ENCODE measurements at regions not wholly inside any gene's neighbourhood (a gene's known extent, or its start where the extent isn't known, plus 50 kb on each side); places are given as distances from the start of the nearest gene placed in this dataset.

DNA sequence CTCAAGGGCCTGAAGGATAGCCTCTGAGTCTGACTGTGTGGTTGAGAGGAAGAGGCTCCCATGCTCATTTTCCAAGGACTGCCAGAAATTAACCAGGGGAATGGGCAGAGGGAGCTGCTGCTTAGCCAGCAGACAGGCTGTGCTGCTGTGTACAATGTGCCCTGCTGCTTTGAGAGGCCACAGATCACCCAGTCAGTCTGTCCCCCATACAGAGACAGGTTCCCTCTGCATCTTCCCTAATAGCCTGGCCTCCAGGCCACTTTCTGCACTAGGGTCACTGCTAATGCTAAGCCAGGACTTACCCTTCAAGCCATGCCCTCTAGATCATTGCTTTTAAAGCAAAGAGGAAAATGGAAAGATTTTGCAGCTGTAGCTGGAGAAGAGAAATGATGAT lies 341.1 kb downstream of the CYRIA start:
- Histone ChIP-seq H3K4me1 (ENCODE audit: control insufficient read depth, low read depth, low read length) (peaks cover 14% of the 10 kb centered on the region), H3K27me3 (ENCODE audit: control insufficient read depth, insufficient read depth, low read length) (peaks cover 5% of the 10 kb centered on the region), H3K36me3 (ENCODE audit: control insufficient read depth, low read depth, low read length) (no peaks in the 10 kb centered on the region), H3K9me3 (ENCODE audit: control insufficient read depth, low read depth, low read length) (no peaks in the 10 kb centered on the region), H3K9ac (ENCODE audit: low read length) (no peak overlapping the region), H3K27ac (ENCODE audit: low read length) (no peak overlapping the region), H3K4me3 (ENCODE audit: low read length) (no peak overlapping the region)

DNA sequence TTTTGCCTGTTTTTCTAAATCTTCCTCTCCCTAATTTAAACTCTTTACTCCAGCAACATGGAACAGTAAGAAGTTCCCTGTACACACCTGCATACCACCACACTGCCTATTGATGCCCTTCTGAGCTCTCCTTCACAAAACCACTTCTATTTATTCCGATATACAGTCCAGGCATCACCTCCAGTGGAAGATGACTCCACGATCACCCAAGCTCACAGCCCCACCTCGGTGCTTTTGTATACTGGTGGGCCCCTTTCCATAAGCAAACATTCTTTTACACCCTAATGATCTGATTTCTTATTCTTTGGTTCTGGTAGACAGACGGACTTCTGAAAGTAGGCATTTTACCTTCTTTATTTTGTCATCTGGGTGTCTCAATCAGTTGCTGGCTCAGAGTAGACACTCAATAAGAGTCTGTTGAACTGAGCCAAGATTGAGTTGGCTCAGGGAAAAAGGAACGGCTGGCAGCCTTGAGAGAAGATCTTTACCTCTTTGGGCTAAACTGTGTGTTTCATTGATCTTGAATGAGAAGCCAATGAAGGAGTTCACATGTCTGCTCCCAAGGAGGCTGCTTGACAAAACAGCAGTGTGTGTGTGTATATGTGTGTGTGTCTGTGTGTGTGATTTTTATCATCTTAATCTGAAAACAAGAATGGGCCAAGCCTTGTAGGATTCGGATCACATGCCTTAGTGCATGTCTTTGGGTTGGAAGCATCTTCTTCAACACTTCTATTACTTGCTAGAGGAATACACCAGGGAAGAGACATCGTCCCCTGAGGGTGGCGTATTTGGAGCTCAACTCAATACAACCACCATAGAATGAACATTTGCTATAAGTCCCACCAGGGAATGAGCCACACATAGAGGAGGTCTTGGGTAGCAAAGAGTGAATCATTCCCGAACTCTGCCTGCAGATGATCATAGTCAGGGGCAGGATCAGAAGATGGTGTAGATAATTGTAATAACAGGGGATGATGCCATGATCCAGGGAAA lies 341.8 kb downstream of the CYRIA start:
- H3K9ac ChIP-seq (ENCODE audit: low read length): no peak overlapping the region
- H3K9me3 ChIP-seq (ENCODE audit: control insufficient read depth, low read depth, low read length): no peaks in the 10 kb centered on the region
- no peak overlapping the region for H3K27ac ChIP-seq (ENCODE audit: low read length)
- peaks cover 9% of the 10 kb centered on the region for H3K4me1 ChIP-seq (ENCODE audit: control insufficient read depth, low read depth, low read length)
- peaks cover 1% of the 10 kb centered on the region for H3K27me3 ChIP-seq (ENCODE audit: control insufficient read depth, insufficient read depth, low read length)
- no peak overlapping the region for H3K4me3 ChIP-seq (ENCODE audit: low read length)
- H3K36me3 ChIP-seq (ENCODE audit: control insufficient read depth, low read depth, low read length): no peaks in the 10 kb centered on the region

DNA sequence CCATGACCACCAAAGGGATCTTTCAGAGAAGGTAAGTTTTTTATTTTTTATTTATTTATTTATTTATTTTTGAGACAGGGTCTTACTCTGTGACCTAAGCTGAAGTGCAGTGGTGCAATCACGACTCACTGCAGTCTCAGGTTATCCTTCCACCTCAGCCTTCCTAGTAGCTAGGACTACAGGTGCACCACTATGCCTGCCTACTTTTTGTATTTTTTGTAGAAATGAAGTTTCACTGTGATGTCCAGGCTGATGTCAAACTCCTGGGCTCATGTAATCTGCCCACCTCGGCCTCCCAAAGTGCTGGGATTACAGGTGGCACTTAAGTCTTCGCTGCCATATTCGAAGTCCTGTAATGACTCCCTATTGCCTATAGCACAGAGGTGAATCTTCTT lies 342.5 kb downstream of the CYRIA start:
- Histone ChIP-seq H3K27me3 (ENCODE audit: control insufficient read depth, insufficient read depth, low read length) (no peaks in the 10 kb centered on the region), H3K27ac (ENCODE audit: low read length) (no peak overlapping the region), H3K4me3 (ENCODE audit: low read length) (no peak overlapping the region), H3K9ac (ENCODE audit: low read length) (no peak overlapping the region), H3K4me1 (ENCODE audit: control insufficient read depth, low read depth, low read length) (peaks cover 17% of the 10 kb centered on the region), H3K36me3 (ENCODE audit: control insufficient read depth, low read depth, low read length) (no peaks in the 10 kb centered on the region), H3K9me3 (ENCODE audit: control insufficient read depth, low read depth, low read length) (no peaks in the 10 kb centered on the region)

DNA sequence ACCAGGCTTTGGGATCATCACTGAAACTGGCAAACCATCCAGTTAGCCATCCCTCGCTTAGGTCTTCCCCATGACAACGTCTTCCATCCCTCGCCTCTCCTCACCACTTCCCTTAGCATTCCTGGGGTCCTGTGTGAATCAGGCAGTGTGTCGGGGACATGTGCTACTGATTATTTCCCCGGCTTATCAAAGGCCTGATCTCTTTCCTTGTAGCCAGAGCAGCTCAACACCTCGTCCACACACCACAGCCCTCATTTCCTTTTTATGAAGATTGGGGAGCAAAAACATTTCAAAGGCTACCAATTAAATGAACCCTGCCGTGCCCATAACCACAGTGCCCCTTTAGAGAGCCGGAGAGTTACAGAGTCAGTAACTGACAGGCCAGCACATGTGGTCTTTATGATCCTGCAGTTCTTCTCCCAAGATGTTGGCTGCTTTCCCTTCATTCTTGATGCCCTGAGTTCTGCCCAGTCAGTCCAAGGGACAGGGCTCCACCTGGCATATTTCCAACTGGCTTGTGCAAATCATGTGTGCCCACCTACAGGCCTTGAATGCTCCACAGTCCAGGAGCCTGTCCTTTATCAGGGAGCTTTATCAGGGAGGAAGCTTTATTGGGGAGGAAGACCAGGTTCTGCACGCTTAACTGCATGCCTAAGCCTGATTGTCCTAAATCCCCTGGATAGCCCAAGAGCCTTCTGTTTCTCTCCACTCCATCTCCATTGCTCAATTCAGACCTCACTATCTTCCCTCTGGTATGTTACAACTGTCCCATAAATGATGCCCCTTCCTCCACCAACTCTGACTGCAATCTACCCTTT lies 343.1 kb downstream of the CYRIA start:
- Histone ChIP-seq H3K36me3 (ENCODE audit: control insufficient read depth, low read depth, low read length) (no peaks in the 10 kb centered on the region), H3K4me3 (ENCODE audit: low read length) (no peak overlapping the region), H3K27me3 (ENCODE audit: control insufficient read depth, insufficient read depth, low read length) (no peaks in the 10 kb centered on the region), H3K27ac (ENCODE audit: low read length) (no peak overlapping the region), H3K9me3 (ENCODE audit: control insufficient read depth, low read depth, low read length) (no peaks in the 10 kb centered on the region), H3K9ac (ENCODE audit: low read length) (no peak overlapping the region), H3K4me1 (ENCODE audit: control insufficient read depth, low read depth, low read length) (peaks cover 17% of the 10 kb centered on the region)

DNA sequence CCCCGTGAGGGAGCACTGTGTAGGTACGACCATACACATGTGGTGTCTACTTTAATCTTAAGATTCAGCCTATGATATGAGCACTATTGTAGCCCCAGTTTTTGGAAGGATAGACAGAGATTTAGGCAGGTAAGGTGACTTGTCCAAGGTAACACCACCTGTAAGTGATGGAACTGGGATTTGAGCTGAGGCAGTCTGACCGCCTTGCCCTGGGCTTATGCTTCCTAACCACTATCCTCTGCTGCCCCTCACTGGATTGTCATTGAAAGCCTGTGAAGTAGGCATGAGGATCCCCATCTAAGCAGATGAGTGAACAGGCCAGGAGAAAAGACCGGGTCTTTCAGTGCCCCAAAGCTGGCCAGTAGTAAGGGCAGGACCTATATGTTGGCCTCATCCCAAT lies 343.8 kb downstream of the CYRIA start:
- H3K27me3 ChIP-seq (ENCODE audit: control insufficient read depth, insufficient read depth, low read length): no peaks in the 10 kb centered on the region
- no peak overlapping the region for H3K9ac ChIP-seq (ENCODE audit: low read length)
- no peak overlapping the region for H3K27ac ChIP-seq (ENCODE audit: low read length)
- no peaks in the 10 kb centered on the region for H3K9me3 ChIP-seq (ENCODE audit: control insufficient read depth, low read depth, low read length)
- H3K36me3 ChIP-seq (ENCODE audit: control insufficient read depth, low read depth, low read length): no peaks in the 10 kb centered on the region
- H3K4me3 ChIP-seq (ENCODE audit: low read length): no peak overlapping the region
- peaks cover 11% of the 10 kb centered on the region for H3K4me1 ChIP-seq (ENCODE audit: control insufficient read depth, low read depth, low read length)

DNA sequence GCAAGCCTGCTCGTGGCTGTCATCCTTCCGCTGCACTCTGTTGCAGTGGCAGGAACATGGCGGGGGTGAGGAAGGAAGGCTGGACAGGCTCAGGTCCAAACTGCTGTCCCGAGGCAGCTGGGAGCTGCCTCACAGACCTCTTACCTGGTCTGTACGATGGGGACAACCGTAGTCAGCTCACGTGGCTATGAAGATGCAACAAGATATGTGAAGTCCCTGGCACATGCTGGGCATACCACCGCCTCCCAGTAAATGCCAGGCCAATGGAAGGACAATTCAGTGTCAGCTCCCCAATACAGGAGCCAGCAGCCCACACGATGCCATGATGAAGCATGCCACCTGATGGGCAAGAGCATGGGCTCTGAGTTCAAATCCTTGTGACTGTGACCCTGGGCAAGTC lies 344.4 kb downstream of the CYRIA start:
- Histone ChIP-seq H3K9me3 (ENCODE audit: control insufficient read depth, low read depth, low read length) (no peaks in the 10 kb centered on the region), H3K9ac (ENCODE audit: low read length) (no peak overlapping the region), H3K27ac (ENCODE audit: low read length) (no peak overlapping the region), H3K4me1 (ENCODE audit: control insufficient read depth, low read depth, low read length) (peaks cover 11% of the 10 kb centered on the region), H3K36me3 (ENCODE audit: control insufficient read depth, low read depth, low read length) (no peaks in the 10 kb centered on the region), H3K4me3 (ENCODE audit: low read length) (no peak overlapping the region), H3K27me3 (ENCODE audit: control insufficient read depth, insufficient read depth, low read length) (no peaks in the 10 kb centered on the region)

DNA sequence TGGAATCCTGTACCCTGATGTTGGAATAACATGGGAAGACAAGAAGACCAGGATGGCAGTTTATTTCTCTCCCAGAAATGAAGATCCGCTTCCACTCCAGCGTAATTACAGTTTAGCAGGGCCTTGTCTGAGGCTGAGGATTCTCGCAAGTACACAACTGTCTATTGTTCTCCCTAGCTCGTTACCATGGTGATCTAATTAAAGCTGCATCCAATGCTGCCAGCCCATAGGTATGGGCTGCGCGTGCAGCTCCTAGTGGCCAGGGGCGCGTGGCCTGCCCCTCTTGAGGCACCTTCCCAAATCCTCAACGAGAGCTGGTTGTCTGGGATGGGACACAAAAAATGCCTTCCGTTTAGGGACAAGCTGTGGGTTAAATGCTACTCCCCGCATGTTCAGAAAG lies 344.9 kb downstream of the CYRIA start:
- H3K4me1 ChIP-seq (ENCODE audit: control insufficient read depth, low read depth, low read length): peaks cover 11% of the 10 kb centered on the region
- H3K36me3 ChIP-seq (ENCODE audit: control insufficient read depth, low read depth, low read length): no peaks in the 10 kb centered on the region
- no peaks in the 10 kb centered on the region for H3K27me3 ChIP-seq (ENCODE audit: control insufficient read depth, insufficient read depth, low read length)
- no peak overlapping the region for H3K27ac ChIP-seq (ENCODE audit: low read length)
- H3K4me3 ChIP-seq (ENCODE audit: low read length): no peak overlapping the region
- H3K9me3 ChIP-seq (ENCODE audit: control insufficient read depth, low read depth, low read length): no peaks in the 10 kb centered on the region
- no peak overlapping the region for H3K9ac ChIP-seq (ENCODE audit: low read length)

DNA sequence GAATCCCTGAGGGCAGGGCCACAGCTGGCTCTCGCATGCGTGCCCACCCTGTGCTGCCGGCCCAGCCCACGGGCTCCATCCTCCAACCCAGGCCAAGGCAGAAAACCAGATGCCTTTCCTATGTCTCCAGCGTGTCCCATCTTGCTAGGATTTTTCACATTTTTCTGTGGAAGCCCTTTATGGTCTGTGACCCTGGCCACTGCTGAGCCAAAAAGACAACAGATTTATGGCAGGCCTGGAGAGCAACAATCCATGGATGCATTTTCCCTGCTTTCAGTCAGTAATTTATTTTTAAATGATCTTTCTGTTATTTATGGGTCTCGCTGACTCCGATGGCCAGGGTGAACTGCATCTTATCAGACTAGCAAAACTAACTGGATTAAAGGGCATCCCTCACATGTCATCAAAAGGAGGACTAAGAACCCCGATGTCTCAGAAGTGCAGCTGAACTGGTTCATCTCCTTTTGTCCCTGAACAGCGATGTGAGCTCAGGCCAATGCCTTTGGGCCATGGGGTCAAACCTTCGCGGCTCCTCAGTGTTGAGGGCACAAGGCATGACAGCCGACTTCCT lies 346.0 kb downstream of the CYRIA start:
- Histone ChIP-seq H3K27me3 (ENCODE audit: control insufficient read depth, insufficient read depth, low read length) (no peaks in the 10 kb centered on the region), H3K9ac (ENCODE audit: low read length) (no peak overlapping the region), H3K27ac (ENCODE audit: low read length) (no peak overlapping the region), H3K9me3 (ENCODE audit: control insufficient read depth, low read depth, low read length) (no peaks in the 10 kb centered on the region), H3K4me1 (ENCODE audit: control insufficient read depth, low read depth, low read length) (peaks cover 11% of the 10 kb centered on the region), H3K36me3 (ENCODE audit: control insufficient read depth, low read depth, low read length) (no peaks in the 10 kb centered on the region), H3K4me3 (ENCODE audit: low read length) (no peak overlapping the region)

DNA sequence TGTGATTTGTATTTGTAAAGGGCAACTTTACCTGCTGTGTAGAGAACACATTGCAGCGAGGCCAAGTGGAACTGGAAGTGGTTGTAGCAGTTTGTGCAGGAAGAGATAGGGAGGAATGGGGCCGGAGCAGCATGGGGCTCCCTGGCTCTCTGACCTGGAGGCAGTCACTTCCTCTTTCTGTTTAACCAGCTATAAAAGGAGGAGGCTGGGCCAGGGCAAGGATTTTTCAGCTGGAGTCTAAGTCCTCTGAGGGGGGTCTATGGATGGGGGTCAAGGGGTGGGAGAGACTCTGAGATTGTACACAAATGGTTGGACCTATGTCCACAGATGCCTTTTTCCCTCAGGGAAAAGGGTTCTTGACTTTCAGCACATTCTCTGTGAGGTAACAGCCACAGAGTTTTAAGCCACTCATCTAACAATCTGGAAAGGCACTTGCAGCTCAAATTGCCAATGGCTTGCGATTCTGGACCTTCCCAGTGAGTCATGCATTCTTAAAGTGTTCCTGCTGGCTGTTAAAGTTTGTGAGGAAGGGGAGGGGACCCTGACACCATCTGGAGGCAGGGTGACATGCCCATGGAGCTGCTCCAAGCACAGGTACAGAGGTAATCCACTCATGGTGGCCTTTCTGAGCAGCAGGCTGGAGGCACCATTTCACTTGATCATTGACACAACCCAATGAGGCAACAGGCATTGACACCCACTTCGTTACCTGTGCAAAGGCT lies 347.0 kb downstream of the CYRIA start:
- no peak overlapping the region for H3K9ac ChIP-seq (ENCODE audit: low read length)
- H3K36me3 ChIP-seq (ENCODE audit: control insufficient read depth, low read depth, low read length): no peaks in the 10 kb centered on the region
- no peaks in the 10 kb centered on the region for H3K9me3 ChIP-seq (ENCODE audit: control insufficient read depth, low read depth, low read length)
- no peak overlapping the region for H3K27ac ChIP-seq (ENCODE audit: low read length)
- H3K4me3 ChIP-seq (ENCODE audit: low read length): no peak overlapping the region
- peaks cover 11% of the 10 kb centered on the region for H3K4me1 ChIP-seq (ENCODE audit: control insufficient read depth, low read depth, low read length)
- H3K27me3 ChIP-seq (ENCODE audit: control insufficient read depth, insufficient read depth, low read length): no peaks in the 10 kb centered on the region

DNA sequence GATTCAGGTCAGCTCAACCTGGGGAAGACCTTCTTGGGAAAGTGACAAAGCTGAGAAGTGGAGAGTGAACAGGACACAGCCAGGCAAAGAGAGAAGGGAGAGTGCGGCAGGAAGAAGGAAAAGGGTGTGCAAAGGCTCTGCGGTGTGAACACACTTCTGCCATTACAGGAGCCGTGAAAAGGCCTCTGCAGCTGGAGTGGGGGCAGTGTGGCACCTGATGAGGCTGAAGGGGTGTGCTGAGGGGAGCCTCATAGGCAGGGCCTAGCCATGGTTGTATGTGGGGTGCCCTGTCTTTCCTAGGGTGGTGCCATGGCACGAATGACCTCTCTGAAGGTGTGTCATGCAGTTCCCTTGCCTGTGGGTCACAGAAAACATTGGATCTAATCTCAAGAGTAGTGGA lies 347.6 kb downstream of the CYRIA start:
- Histone ChIP-seq H3K4me1 (ENCODE audit: control insufficient read depth, low read depth, low read length) (peaks cover 11% of the 10 kb centered on the region), H3K36me3 (ENCODE audit: control insufficient read depth, low read depth, low read length) (no peaks in the 10 kb centered on the region), H3K27ac (ENCODE audit: low read length) (no peak overlapping the region), H3K9me3 (ENCODE audit: control insufficient read depth, low read depth, low read length) (no peaks in the 10 kb centered on the region), H3K9ac (ENCODE audit: low read length) (no peak overlapping the region), H3K4me3 (ENCODE audit: low read length) (no peak overlapping the region), H3K27me3 (ENCODE audit: control insufficient read depth, insufficient read depth, low read length) (no peaks in the 10 kb centered on the region)

DNA sequence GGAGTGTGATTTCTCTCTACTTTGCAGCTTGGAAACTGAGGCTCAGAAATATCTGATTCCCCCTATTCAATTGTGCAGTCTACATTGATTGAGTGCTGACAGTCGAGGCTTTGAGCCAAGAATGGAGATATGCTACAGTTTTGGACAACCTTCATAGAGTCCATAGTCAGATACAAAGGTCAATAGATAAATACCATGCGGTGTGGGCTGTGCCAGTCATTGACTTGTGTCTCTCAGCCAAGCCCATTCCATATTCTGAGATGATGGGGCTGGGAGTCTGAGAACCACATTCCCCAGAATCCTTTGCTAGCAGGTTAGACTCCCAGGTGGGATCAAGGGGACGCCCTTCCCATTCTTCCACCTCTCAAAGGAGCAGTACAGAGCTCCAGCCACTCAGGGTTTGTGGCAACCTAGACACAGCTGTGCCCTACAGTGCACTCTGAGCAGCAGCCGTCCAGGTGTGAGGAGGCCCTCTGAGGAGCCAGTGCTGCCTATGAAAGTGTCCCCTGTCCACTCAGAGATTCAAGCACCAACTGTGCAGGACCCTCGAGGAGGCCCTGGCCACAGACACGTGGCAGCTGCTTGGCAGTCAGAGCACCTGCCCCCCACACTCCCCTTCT lies 348.3 kb downstream of the CYRIA start:
- Histone ChIP-seq H3K27me3 (ENCODE audit: control insufficient read depth, insufficient read depth, low read length) (no peaks in the 10 kb centered on the region), H3K9ac (ENCODE audit: low read length) (no peak overlapping the region), H3K36me3 (ENCODE audit: control insufficient read depth, low read depth, low read length) (no peaks in the 10 kb centered on the region), H3K27ac (ENCODE audit: low read length) (no peak overlapping the region), H3K4me3 (ENCODE audit: low read length) (no peak overlapping the region), H3K4me1 (ENCODE audit: control insufficient read depth, low read depth, low read length) (peaks cover 11% of the 10 kb centered on the region), H3K9me3 (ENCODE audit: control insufficient read depth, low read depth, low read length) (no peaks in the 10 kb centered on the region)

Measured in iPS-18a (cell line).